A549 (cell line): ENCODE measurements at regions not wholly inside any gene's neighbourhood (a gene's known extent, or its start where the extent isn't known, plus 50 kb on each side); places are given as distances from the start of the nearest gene placed in this dataset.

Source experiments
- ATAC-seq, 2 experiments: fragments of 200-7000 bp in 1 of 2; fragments of >200 bp in 1 of 2; cut with Nextera tagmentation in 1 of 2; cut with Tn5 transposase in 1 of 2; 3 replicates each; pipeline versions ENCODE4 v1.8.0 to v1.9.1; 2018 to 2020; ENCODE audit warnings: mild to moderate bottlenecking in 1 of 2, moderate library complexity in 1 of 2
- CTCF ChIA-PET: fragments of 300-600 bp; sonication (Branson Sonifier 250); formaldehyde crosslinking; extraction: SDS; loops from one replicate; lab custom pipeline; 2021; ENCODE audit warnings: antibody characterized with exemption, inconsistent platforms; lab: Yijun Ruan, JAX
- POLR2A ChIA-PET: fragments of 350-600 bp; formaldehyde crosslinking; extraction: SDS; loops from one replicate; lab custom pipeline; 2021; ENCODE audit warnings: antibody characterized with exemption, inconsistent platforms; lab: Yijun Ruan, JAX
- DNase-seq, 2 experiments: peaks; one replicate each; pipeline versions ENCODE4 v3.0.0 to v3.0.0-alpha.2; 2011 to 2016; ENCODE audit warnings: low read depth in 1 of 2, low spot score in 1 of 2
- FAIRE-seq: peaks from 2 replicates; lab custom pipeline; 2011; peaks lifted over from hg19 to GRCh38; lab: Jason Lieb, UNC
- H3K27ac ChIP-seq, 2 experiments: fragments of >200 bp; sonication (Bioruptor Twin); formaldehyde crosslinking; 3 replicates each; pipeline ENCODE4 v1.5.1; 2016 to 2017
- H3K4me1 ChIP-seq: fragments of >200 bp; sonication (Bioruptor Twin); formaldehyde crosslinking; 3 replicates; pipeline ENCODE4 v1.6.1; 2016
- H3K4me2 ChIP-seq: fragments of >200 bp; sonication (Bioruptor Twin); formaldehyde crosslinking; 3 replicates; pipeline ENCODE4 v1.6.1; 2016
- H3K4me3 ChIP-seq: fragments of >200 bp; sonication (Bioruptor Twin); formaldehyde crosslinking; 3 replicates; pipeline ENCODE4 v1.5.1; 2016
- H3K9me3 ChIP-seq: fragments of >200 bp; sonication (Bioruptor Twin); formaldehyde crosslinking; 3 replicates; pipeline ENCODE4 v1.6.1; 2016
- CHD4 ChIP-seq: fragments of 200-600 bp; sonication (generic); IDR thresholded peaks from 2 replicates; pipeline ENCODE4 v1.6.1; 2016; ENCODE audit warnings: antibody characterized with exemption, mild to moderate bottlenecking, borderline replicate concordance
- ESRRA ChIP-seq: fragments of 150-350 bp; IDR thresholded peaks from 2 replicates; pipeline ENCODE4 v1.6.1; 2014; ENCODE audit warnings: mild to moderate bottlenecking, low read length, borderline replicate concordance
- JUN ChIP-seq, 2 experiments: fragments of >200 bp; sonication (Bioruptor Twin); formaldehyde crosslinking; IDR thresholded peaks; 2 replicates in 1 of 2; 3 replicates in 1 of 2; pipeline ENCODE4 v1.6.1; 2016 to 2017
- KDM1A ChIP-seq: fragments of 200-600 bp; sonication (generic); IDR thresholded peaks from 2 replicates; pipeline ENCODE4 v1.6.1; 2016; ENCODE audit warnings: low read depth, mild to moderate bottlenecking
- MAFK ChIP-seq: fragments of 450-650 bp; IDR thresholded peaks from 2 replicates; pipeline ENCODE4 v1.6.1; 2014; ENCODE audit not compliant: partially characterized antibody
- PHF8 ChIP-seq: fragments of 200-600 bp; sonication (generic); IDR thresholded peaks from 2 replicates; pipeline ENCODE4 v1.6.1; 2016; ENCODE audit warnings: low read depth, mild to moderate bottlenecking, antibody characterized with exemption, moderate library complexity, borderline replicate concordance
- POLR2AphosphoS2 ChIP-seq: conservative IDR thresholded peaks from 2 replicates; pipeline ENCODE4 v1.6.1; 2012; ENCODE audit warnings: low read length, improper control_type of control experiment, inconsistent platforms
- ZFP36 ChIP-seq: fragments of 450-650 bp; IDR thresholded peaks from 2 replicates; pipeline ENCODE4 v1.6.1; 2014; ENCODE audit warnings: borderline replicate concordance; ENCODE audit not compliant: partially characterized antibody
- WGBS: methylation state at CpG from one replicate; pipeline ENCODE4 v1.1.6; 2017; ENCODE audit errors: missing lambda C conversion rate; 5-methylcytosine and 5-hydroxymethylcytosine counted together
- TF ChIP-seq, protein P1 (sequence below): fragments of 250-450 bp; sonication (Bioruptor Pico); IDR thresholded peaks from 2 replicates; pipeline ENCODE4 v1.5.0; 2020; ENCODE audit warnings: low read depth, mild to moderate bottlenecking, moderate library complexity
- TF ChIP-seq, protein P2 (sequence below): fragments of 200-600 bp; sonication (generic); IDR thresholded peaks from 2 replicates; pipeline ENCODE4 v1.6.1; 2016; ENCODE audit warnings: antibody characterized with exemption, mild to moderate bottlenecking, moderate library complexity
- TF ChIP-seq, protein P3 (sequence below): IDR thresholded peaks from 2 replicates; pipeline ENCODE4 v1.6.1; 2012

DNA sequence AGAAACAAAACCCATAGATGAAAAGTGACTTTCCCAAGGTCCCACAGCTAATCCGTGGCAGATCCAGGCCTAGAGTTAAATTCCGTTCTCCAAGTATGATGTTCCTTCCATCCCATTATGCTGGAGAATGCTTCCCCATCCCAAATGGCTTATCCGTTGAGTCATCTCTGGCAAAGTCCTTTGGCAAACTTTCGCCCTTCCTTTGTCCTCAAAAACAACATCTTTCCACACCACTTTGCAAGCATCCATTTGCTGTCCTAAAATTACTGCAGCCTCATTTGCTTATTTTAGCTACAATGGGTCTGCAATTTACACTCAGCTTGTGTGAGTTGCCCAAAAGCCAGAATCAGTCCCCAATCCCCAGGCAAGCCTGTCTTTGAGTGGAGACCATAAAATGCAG is 304.0 kb upstream of the TLE3 start:
- Histone ChIP-seq H3K9me3 (peaks cover 10% of the 10 kb centered on the region; the same call in 2 of the 3 replicates), H3K4me3 (no peak overlapping the region), H3K4me1 (no peaks in the 10 kb centered on the region), H3K27ac (no peak overlapping the region), H3K4me2 (no peak overlapping the region)
- CTCF ChIA-PET: interaction anchor here (0.8 to 1.1 kb wide), 4 partner anchors 9 to 926 kb away, joined by 3 to 5 read pairs (median 4); no protein-coding TSS in a partner anchor
- DNase-seq (no peak), FAIRE-seq (no peak), ATAC-seq (no peak)
- TF ChIP-seq KDM1A: no peak
- TF ChIP-seq, protein P1, sequence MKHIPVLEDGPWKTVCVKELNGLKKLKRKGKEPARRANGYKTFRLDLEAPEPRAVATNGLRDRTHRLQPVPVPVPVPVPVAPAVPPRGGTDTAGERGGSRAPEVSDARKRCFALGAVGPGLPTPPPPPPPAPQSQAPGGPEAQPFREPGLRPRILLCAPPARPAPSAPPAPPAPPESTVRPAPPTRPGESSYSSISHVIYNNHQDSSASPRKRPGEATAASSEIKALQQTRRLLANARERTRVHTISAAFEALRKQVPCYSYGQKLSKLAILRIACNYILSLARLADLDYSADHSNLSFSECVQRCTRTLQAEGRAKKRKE (CRISPR knock-in tag): no peak
- POLR2A ChIA-PET: no interaction called here
- WGBS: 58% methylated on average over 4 of the region's 4 CpGs

DNA sequence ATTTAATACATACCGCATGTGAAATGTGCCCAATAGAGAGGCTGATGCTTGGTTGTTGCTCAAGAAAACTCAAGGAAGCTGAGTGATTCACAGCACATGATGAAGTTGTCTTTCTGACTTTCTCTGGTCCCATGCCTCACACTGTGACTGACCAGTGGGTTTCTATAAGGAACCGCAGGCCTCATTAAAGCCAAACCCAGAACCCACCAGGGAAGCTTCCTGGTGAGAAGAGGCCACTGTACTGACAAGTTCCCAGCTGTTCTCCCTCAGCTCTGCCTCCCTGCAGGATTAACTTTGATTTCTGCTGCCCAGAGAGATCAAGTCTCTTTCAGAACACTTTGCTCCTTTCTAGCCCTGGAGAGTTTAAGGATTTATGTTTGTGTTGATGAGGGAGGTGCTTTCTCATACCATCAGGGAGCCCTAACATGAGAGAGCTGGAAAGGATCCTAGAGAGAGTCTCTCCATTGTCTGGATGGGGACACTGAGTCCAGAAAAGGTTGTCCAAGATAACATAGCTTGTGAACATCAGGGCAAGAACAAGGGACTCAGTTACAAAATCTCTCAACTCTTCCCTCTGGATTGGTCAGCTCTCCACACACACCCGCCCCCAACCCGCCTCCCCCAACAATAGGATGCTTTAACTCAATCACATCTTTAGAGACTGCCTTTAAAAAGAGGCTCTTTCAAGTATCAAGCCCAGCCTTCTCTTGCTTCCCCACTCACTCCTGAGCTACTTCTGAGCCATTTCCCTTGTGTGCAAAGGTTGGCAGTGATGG is 303.2 kb upstream of the TLE3 start:
- H3K4me2 ChIP-seq: no peak overlapping the region
- WGBS: 55% methylated on average over 4 of the region's 4 CpGs
- FAIRE-seq: no peak
- POLR2A ChIA-PET: no interaction called here
- H3K27ac ChIP-seq: no peak overlapping the region
- H3K4me1 ChIP-seq: no peaks in the 10 kb centered on the region
- no peak for DNase-seq
- ATAC-seq: no peak
- H3K4me3 ChIP-seq: no peak overlapping the region
- CTCF ChIA-PET: interaction anchor here (0.9 to 1.1 kb wide), 3 partner anchors 8 to 87 kb away, joined by 3 to 5 read pairs (median 4); no protein-coding TSS in a partner anchor
- peaks cover 5% of the 10 kb centered on the region; the same call in 2 of the 3 replicates for H3K9me3 ChIP-seq
- TF ChIP-seq CHD4: no peak
- no peak for TF ChIP-seq POLR2AphosphoS2
- no peak for TF ChIP-seq ZFP36
- TF ChIP-seq PHF8: no peak
- TF ChIP-seq KDM1A: no peak
- no peak for TF ChIP-seq JUN (IDR thresholded peaks at IDR 0.05)
- TF ChIP-seq, all 56 proteins: peak for 0

DNA sequence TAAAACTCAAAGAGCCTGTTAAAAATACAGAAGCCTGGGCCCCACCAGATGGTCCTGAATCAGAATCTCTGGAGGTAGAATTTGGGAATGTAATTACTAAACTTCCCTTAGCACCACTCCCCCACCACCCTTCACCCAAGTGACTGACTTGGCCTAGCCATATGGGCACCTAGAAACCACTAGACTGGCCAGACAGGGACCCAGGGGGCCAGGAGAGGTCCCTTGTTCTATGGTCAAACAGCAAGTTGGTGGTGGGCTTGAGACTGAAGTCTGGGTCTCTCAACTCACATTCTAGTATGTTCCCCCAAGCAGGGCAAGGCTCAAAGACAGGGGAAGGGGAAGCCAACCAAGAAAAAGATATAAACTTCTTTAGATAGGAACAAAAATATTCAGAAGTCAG is 301.5 kb upstream of the TLE3 start:
- Histone ChIP-seq H3K4me2 (no peak overlapping the region), H3K4me1 (no peaks in the 10 kb centered on the region), H3K9me3 (no peaks in the 10 kb centered on the region), H3K4me3 (no peak overlapping the region), H3K27ac (no peak overlapping the region)
- TF ChIP-seq ESRRA (no peak), KDM1A (no peak)
- TF ChIP-seq, protein P2, sequence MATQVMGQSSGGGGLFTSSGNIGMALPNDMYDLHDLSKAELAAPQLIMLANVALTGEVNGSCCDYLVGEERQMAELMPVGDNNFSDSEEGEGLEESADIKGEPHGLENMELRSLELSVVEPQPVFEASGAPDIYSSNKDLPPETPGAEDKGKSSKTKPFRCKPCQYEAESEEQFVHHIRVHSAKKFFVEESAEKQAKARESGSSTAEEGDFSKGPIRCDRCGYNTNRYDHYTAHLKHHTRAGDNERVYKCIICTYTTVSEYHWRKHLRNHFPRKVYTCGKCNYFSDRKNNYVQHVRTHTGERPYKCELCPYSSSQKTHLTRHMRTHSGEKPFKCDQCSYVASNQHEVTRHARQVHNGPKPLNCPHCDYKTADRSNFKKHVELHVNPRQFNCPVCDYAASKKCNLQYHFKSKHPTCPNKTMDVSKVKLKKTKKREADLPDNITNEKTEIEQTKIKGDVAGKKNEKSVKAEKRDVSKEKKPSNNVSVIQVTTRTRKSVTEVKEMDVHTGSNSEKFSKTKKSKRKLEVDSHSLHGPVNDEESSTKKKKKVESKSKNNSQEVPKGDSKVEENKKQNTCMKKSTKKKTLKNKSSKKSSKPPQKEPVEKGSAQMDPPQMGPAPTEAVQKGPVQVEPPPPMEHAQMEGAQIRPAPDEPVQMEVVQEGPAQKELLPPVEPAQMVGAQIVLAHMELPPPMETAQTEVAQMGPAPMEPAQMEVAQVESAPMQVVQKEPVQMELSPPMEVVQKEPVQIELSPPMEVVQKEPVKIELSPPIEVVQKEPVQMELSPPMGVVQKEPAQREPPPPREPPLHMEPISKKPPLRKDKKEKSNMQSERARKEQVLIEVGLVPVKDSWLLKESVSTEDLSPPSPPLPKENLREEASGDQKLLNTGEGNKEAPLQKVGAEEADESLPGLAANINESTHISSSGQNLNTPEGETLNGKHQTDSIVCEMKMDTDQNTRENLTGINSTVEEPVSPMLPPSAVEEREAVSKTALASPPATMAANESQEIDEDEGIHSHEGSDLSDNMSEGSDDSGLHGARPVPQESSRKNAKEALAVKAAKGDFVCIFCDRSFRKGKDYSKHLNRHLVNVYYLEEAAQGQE: no peak
- ChIA-PET POLR2A (no interaction called here), CTCF (interaction anchor here (1.2 kb wide), 1 partner anchor 10 kb away, joined by 3 read pairs; no protein-coding TSS in a partner anchor)
- FAIRE-seq (no peak), ATAC-seq (no peak), DNase-seq (no peak)

DNA sequence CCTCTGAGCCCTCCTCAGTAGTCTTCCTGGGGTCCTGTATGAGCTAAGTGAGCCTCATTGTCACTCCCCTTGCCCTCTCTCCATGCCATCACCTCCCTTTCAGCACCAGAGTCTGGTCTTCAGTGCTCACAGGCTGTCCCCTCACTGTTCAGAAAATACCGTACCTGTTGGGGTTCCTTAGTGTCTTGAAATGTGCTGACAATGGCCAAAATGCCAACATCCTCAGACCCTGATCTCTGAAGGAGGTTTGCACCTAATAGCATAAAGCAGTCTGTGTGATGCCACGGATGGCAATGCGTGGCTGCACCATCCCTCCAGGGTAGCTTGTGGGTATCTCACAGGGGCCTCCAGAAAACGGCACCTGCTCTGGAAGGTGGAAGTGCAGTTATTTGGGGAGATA is 301.0 kb upstream of the TLE3 start:
- ChIA-PET POLR2A (no interaction called here), CTCF (interaction anchor here (0.7 kb wide), 1 partner anchor 160 kb away, joined by 3 read pairs; no protein-coding TSS in a partner anchor)
- H3K4me3 ChIP-seq: no peak overlapping the region
- H3K4me2 ChIP-seq: no peak overlapping the region
- no peak for FAIRE-seq
- no peak overlapping the region for H3K27ac ChIP-seq
- H3K4me1 ChIP-seq: no peaks in the 10 kb centered on the region
- TF ChIP-seq MAFK: peak; percentile 83
- TF ChIP-seq, protein P3, sequence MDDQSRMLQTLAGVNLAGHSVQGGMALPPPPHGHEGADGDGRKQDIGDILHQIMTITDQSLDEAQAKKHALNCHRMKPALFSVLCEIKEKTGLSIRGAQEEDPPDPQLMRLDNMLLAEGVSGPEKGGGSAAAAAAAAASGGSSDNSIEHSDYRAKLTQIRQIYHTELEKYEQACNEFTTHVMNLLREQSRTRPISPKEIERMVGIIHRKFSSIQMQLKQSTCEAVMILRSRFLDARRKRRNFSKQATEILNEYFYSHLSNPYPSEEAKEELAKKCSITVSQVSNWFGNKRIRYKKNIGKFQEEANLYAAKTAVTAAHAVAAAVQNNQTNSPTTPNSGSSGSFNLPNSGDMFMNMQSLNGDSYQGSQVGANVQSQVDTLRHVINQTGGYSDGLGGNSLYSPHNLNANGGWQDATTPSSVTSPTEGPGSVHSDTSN: no peak
- TF ChIP-seq, all 56 proteins: peak for 1
- DNase-seq (no peak), ATAC-seq (no peak)
- WGBS: 76% methylated on average over 4 of the region's 4 CpGs
- H3K9me3 ChIP-seq: no peaks in the 10 kb centered on the region
